Cardiac septum (tissue), 1 donor: ENCODE measurements at regions not wholly inside any gene's neighbourhood (a gene's known extent, or its start where the extent isn't known, plus 50 kb on each side); places are given as distances from the start of the nearest gene placed in this dataset. TPM values are rescaled to one million over a fixed set of nuclear protein-coding genes. Genes with fewer than 3 reads are reported as not detected.

Source experiments
- DNase-seq: peaks from one replicate; pipeline ENCODE4 v3.0.0-alpha.2; 2020; ENCODE audit warnings: low spot score
- intact Hi-C: fragments of 100-400 bp; cut with DNase I; formaldehyde crosslinking; loops from one replicate; pipeline ENCODE4 v1.14.0; 2022
- microRNA-seq: library from miRNA; unstranded; fragments of <30 nt; microRNA quantifications from one replicate; pipeline ENCODE4 v1.2.0, GENCODE V29; 2020
- donor health status: DM: no; HTN: no; CAD: no.

DNA sequence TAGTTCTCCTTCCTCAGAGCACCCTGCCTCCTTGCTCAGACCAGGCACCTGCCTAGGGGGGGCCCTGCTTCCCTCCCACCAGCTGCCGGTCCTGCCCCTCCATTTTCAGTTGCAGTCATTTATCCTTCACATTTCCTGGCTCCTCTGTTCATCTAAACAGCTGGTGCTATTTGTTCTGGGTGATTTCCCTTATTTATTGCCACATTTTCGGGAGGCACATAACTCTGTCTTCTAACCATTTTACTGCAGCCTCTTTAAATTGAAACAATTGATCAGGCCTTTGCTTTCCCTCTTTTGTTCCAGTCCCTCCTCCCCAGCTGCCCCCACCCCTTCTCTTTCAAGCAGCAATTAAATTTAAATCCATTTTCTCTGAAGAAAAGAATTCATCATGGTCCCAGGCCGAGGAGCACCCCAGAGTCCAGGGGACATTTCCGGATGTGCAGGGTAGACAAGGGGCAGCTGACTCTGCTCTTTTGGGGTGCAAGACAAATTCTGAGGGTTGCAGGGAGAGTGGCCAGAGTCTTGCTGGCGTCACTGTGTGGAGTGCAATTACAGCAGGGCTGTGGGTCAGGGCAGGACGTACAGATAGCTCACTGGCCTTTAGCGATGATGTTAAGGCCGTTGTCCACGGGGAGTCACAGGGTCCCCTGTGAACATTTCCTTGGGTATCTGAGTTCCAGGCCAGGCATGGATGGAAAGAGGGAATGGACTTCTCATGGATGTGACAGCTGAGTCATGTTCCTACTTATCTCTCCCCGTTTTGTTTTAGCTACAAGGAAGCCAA is 476.4 kb downstream of the TBC1D22A start:
- intact Hi-C loops: no loop called here
- DNase-seq: no peak

DNA sequence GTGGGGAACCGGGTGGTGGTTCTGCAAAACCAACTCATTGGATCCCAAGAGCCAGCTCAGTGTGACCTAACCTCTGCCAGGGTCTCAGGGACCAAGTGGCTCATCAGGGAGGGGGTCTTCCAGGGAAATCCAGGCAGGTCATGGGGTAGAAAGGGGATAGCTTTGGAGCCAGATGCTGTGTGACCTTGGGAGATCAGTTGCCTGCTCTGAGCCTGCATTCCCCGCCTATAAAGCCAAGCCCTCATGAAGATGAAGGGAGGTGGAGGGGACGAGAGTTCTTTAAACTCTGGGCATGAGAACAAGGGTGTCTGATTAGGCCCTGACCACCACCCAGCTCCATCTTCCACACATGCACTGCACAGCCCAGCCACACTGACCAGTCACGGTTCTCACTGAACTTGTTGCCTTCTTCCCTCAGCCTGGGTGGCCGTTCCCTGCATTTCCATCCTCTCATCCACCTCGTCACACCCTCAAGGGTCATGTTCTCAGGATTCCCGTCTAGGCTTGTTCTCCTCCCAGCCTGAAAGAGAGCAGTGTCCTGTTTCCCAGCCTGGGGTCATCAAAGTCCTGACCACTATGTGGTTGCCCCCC is 475.5 kb downstream of the TBC1D22A start:
- DNase-seq: no peak
- intact Hi-C loops: no loop called here

DNA sequence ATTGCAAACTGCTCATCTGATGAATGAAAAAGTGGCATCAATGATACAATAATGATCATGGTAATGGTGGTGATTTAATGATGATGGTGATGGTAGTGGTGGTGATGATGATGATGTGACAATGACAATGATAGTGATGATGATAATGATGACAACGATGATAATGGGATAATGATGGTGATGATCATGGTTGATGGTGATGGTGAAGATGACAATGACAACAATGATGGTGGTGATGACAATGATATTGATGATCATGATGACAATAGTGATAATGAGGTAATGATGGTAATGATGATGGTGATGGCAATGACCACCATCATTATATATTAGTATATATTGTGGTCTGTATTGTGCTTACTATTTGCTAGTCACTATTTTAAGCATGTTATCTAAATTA is 474.3 kb downstream of the TBC1D22A start:
- DNase-seq: no peak
- intact Hi-C loops: no loop called here

DNA sequence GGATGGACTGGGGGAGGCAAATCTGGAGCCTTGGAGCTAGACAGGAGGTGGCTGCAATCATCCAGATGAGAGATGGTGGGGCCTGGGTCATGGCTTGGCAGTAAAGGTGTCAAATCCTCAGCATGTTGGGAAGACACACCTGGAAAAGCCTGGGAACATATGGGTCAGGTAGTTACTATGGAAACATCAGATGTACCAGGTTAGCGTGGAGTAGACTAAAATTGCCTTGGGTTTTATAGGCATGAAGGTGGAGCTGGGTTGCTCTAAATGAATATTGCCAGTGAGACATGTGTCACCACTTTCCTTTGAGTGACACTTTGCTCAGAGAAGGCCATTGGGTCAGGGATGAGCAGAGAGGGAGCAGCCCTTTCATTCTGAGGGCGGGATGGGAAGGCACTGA is 473.7 kb downstream of the TBC1D22A start:
- no peak for DNase-seq
- intact Hi-C loops: no loop called here

DNA sequence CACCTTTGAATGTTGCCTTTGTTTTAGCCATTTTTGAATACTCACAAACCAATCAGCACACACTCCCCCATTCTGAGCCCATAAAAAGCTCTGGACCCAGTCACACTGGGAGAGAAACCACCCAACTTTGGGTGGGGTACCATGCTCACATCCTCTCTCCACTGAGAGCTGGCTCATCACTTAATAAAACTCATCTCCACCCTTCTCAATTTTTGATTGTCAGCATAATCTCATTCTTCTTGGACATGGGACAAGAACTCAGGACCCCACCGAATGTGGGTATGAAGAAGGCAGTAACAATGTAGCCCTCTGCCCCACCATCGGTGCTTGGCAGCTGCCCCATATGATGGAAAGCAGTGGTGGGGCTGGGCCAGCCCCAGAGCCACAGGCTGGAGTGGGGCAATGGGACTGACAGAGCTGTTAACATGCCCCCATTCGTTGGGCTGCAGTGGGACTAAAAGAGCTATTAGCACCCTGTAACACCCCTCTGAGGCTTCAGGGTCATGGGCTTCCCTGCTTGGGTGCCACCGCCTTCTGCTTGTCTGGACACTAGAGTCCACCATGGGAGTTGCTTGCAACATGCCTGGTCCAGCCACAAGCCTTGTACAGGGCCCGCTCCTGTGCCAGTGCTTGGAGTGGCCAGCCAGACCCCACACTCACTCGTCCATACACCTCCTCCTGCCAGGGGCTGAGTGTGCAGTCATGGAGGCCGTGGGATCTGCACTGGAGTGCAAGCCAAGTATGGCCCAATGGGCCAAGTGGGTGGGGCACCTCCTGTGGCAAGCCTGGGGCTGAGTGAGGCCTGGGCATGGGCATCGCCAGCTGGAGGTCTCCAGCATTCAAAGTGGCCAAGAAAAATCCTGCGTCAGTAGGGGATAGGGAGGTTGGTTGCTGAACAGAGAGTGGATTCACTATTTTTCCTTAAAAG is 471.1 kb downstream of the TBC1D22A start:
- intact Hi-C loops: no loop called here
- DNase-seq: no peak

DNA sequence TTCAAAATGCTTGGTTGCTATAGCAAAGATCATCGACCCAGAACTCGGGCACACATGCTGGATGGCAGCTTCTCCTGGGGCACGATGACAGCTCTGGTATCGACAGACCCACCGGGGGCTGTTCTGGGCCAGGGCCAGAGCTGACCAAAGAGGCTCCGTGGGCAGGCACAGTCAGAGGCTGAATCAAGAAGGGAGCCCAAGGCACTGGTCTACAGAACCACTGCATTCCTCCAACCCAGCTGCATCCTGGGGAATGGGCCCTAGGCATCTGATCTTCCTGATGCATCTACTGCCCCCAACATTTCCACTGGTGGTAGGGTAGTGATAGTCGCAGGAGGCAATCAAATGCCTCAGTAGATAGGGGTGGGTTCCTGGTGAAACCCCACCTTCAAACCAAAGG is 470.3 kb downstream of the TBC1D22A start:
- no peak for DNase-seq
- intact Hi-C loops: no loop called here

DNA sequence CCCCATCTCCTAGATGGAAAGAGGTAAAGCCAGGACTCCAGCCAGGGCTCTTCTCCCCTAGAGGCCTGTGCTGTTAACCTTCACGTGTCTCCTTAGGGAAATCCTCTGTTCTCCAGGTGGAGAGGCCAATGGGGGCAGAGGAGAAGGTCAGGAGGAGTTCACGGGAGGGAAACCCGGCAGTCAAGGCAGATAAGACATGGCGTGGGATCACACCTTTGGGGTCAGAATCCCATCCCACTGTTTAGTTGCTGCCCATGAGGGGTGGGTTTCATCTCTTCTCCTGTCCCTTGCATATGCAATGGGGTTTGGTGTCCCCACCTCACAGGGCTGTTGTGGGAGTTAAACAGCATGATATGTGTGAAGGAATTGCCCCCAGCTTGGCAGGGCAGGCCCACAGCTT is 469.7 kb downstream of the TBC1D22A start:
- DNase-seq: no peak
- intact Hi-C loops: no loop called here

DNA sequence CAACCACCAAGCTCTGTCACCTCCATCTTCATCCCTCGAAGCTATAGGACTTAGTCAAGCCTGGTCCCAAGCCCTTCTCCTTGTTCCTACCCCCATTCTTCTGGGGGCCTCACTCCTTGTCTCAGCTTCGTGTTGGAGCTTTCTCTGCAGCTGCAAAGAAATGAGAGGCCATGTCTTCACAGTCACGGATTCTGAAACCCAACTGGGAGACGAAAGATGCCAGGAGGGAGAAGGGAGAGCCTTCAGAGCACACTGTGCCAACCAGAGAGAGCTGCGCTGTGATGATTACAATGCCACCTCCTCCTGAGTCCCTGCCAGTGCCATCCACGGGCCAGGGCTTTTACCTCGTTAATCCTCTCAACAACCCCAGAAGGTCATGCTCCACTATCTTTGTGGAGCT is 469.3 kb downstream of the TBC1D22A start:
- intact Hi-C loops: no loop called here
- DNase-seq: no peak

DNA sequence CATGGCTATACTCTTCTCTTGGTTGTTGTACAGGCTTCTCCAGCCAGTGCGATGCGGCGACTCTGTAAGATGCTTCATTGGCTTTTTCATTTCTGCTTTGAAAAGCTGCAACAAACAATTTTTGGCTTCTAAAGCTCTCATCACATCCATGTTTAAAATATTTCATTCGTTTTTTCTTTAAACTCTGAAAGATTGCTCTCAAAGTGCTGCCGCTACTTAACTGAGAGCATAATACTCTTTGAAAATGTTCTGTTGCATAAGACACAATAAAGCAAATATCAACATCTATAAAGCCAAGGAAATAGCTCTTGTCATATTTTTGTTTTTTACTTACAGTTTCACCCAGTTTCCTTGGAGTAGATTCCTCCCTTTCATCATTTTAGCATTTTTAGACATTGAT is 468.3 kb downstream of the TBC1D22A start:
- DNase-seq: no peak
- intact Hi-C loops: no loop called here

DNA sequence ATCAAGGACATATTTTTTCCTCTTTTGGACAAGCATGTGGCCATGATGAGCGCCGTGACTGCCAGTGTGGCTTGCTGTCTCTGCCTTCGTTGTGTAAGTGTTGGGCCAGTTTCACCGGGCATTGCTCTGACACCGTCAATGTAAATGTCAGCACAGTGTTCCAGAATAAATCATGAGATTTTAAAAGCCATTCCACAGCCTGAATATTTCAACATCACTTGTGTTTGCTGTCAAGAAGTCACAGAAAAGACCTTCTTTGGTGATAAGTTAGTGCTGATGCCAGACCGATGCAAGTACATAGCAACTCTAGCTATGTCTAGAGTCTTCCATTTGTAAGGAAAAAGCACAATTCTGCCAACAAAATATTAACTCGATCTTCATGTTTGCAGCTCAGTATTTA is 467.8 kb downstream of the TBC1D22A start:
- DNase-seq: no peak
- intact Hi-C loops: no loop called here

DNA sequence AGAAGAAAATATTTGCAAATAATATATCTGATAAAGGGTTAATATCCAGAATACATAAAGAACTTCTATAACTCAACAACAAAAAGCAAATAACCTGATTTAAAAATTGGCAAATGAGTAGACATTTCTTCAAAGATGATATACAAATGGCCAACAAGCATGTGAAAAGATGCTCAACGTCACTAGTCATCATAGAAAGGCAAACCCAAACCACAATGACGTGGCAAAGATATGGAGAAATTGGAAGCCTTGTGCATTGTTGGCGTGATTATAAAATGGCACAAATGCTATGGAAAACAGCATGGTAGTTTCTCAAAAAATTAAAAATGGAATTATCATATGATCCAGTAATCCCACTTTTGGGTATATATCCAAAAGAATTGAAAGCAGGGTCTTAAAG is 466.3 kb downstream of the TBC1D22A start:
- no peak for DNase-seq
- intact Hi-C loops: no loop called here

DNA sequence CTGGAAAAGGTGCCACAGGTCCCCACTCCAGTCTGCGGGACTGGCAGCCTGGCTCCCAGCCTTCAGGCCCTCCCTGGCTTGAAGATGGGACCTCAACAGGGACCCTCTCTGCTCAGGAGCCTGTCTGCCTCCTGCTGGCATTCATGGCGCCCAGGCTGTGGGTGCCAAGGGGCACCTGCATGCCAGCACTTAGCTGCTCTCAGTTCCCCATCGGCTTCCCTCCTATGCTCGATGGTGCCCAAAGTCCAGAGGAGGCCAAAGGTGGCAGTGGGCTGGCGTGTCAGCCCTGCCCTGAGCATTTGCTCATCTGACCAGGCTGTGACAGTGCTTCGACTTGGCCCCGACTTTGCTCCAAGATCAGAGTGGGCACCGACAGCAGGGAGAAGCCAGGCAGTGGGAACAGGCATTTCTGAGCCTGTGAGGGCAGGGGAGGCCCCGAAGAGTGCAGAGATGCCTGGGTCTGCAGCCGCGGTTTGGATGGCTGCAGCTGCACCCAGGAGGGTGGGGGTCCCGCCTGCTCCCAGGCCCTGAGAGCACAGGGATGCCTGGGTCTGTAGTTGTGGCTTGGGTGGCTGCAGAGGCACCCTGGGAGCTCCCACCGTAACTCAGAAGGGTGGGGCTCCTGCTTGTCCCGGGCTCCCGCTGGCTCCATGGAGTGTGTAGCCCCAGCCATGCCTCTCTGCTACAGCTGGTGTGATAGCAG is 463.6 kb downstream of the TBC1D22A start:
- intact Hi-C loops: no loop called here
- no peak for DNase-seq

DNA sequence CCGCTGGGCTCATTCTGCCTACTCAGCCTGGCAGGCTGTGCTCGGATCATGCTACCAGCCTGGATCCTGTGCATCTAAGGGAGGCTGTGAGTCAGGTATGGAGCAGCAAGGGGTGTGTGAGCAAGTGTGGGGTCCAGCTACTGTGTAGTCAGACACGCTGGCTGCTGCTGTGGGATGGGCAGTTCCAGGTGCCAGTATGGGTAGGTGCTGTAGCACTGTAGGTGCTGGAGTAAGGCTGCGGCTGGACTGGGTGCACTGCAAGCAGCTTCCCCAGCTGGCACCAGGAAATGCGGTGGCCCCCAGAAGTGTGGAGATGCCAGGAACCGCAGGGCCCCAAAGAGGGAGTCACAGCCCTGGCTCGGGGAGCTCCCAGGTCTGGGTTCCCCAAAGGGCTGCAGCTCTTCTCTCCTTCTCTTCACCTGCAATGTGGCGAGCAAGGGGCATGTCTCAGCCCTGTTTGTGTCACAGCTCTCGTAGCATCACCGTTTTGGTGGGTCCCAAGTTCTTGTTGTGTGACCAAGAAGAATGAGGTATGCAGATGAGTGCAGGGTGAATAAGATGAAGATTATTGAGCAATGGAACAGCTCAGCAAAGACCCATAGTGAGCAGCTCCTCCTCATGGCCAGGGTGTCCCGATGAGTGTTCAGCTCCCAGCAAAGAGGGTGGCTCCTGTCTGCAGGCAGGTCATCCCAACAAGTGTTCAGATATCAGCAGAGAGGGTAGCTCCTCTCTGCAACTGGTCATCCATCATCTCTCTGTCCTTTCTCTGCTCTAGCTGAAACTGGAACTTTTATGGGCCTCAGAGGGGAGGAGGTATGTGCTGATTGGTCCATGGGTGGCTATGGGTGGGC is 462.9 kb downstream of the TBC1D22A start:
- no peak for DNase-seq
- intact Hi-C loops: no loop called here

Small RNA genes lying in the stretch of these regions (microRNA-seq; reads per million reads assigned to microRNA genes)
- gene MIR3201: not detected
- gene MIR3667: 1.3 reads per million
- gene MIR4535: not detected
